Medulla oblongata (tissue), 1 donor: ENCODE measurements at regions not wholly inside any gene's neighbourhood (a gene's known extent, or its start where the extent isn't known, plus 50 kb on each side); places are given as distances from the start of the nearest gene placed in this dataset.
"Not testable (repeated sequence)": the region's sequence is repeated elsewhere in the genome, so short reads cannot be mapped to it uniquely, and the experiment has no call there.

ENCODE experiments used
- DNase-seq: peaks from one replicate; pipeline ENCODE4 v3.0.0-alpha.2; 2015; ENCODE audit errors: extremely low spot score

DNA sequence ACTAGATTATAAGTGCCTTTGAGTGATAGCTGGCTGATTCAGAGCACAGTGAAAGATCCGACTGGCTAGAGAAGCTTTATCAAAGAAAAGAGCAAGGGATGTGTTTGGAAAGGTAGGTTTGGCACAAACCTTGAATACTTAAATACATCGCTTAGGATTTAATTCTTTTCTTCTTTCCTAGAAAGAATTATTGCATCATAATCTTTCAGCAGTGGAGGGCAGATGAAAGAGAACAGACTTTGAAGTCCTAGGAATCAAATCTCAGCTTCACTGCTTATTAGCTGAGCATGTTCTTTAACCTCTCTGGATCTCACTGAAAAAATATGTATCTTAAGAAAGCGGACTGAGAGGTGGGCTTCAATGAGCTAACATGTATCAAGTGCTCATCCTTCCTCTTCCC, 122.8 kb downstream of the ZNF365 start:
- no peak for DNase-seq

DNA sequence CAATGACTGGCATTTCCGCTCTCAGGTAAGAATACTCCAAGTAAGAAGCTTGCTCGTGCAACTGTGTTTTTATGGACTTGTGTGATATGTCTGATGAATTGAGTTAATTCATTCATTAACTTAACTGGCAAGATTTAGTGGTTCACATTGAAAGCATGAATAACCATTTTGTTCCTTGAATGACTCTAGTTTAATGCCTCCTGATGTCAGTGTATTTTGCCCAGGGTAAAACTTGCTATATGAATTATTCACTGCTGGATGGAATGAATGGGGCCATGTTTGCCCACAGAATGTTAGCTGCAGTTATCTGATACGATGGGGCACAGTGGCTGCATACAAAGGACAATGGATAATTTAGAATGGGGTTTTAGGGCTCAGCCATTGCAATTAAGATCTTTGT, 124.1 kb downstream of the ZNF365 start:
- no peak for DNase-seq

DNA sequence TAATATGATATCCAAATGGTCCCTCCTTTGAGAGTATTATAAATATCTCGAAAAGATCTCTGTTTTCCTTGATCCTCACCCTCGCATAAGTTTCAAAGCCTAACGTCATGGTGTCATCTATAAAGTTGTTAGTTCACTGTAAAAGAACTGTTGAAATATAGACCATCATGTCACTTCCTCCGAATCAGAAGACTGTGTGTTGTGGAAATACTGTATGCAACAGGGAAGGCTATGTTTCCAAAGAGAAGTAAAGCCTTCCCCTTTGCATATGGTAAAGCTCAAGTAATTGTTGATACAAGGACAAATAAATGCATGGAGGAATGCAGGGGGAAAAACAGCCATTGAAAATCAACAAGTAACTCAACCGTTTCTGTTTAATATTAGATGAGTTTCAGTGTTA, 125.9 kb downstream of the ZNF365 start:
- not testable (repeated sequence) for DNase-seq

DNA sequence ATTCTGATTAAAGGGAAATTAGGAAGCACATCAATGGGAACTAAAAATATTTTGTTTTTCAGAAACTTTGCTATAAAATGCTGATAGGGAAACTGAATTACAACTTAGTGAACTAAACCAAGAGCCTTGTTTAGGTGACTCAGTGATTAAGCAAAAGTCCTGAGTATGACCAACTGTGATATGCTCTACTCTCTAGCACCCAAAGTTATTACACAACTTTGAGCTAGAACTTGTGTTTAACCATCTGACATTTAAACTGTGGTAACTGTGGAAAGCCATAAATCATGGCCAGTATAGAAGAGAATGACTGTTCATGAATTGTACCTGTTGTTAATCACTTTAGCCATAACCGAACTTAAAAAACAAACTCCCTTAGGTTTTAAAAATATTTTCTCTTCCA, 127.4 kb downstream of the ZNF365 start:
- no peak for DNase-seq

DNA sequence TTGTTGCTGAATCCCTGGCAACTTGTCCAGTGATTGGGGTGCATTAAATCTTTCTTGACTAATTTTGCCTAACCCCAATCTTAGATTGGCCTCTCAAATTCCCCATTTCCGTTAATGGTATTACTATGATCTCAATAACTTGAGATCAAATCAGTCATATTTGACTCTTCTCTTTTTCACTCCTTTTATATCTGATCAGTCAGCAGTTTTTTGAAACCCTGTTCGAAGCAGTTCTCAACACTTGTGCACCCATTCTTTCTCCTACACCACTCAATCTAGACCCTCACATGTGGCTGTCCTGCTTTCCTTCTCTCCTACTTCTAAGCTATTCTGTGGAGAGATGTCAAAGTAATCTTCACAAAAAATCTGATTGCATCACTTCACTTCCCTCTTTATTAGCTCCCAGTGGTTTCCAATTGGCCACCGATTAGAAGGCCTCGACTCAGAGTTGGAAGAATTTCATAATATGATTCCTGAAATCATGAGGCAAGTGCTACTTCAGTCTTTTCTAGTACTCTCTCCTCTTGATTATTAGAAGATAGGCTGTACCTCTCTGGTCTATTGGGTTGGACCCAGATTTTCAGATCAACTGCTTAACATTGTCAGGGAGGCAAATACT, 128.9 kb downstream of the ZNF365 start:
- DNase-seq, result peak; percentile 31

DNA sequence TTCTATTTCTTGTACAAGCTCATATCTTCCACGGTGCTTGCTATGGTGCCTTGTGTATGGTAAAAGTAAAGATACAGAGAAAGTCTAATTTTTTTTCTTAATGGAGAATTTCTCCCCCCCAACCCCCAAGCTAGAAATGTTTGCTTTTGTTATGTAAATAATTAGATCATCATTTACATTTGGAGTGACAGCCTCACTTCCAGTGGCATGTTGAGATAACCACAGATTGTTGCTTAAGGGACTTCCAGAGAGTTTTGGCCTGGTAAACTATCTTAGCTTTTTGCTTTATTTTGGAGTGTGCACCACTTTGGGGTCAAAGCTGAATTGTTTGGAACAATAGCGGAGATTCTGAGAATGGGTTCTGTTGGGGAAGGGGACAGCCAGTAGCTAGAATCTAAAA, 129.7 kb downstream of the ZNF365 start:
- DNase-seq, result no peak

DNA sequence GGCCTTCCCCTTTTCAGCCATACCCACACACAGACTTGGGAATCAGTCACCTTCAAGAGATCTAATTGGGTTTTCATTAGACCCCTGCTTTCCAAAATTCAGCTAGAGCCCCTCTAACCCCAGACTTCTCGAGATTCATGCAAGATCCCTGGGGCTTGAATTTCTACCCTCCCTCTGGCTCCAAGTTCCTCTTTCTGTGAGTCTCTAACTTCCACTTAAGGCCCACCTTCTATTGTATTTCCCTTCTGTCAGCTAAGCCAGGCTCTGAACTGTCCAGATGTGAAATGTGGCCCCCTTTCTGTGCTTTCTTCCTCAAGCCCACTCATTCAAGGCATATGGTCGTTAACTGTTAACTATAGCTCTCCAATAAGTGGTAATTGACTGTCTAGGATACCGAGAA, 132.2 kb downstream of the ZNF365 start:
- peak; percentile 17 for DNase-seq

DNA sequence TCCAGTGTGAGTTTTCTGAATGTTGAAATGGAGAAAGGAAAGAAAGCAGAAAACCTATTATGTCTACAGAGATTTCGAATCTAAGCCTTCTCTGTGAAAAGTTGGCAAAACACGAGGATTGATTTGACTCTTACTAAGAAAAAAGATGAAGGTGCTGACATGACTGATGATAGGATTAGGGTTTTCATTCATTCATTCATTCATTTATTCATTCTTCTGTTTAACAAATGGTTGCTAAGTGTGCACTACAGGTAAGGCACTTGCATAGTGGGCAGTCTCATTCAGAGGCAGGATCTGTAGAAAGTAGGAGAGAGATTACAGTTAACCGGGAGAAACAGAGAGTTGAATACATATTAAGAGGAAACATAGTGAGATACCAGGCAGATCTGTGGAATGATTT, 137.1 kb downstream of the ZNF365 start:
- DNase-seq, result no peak

DNA sequence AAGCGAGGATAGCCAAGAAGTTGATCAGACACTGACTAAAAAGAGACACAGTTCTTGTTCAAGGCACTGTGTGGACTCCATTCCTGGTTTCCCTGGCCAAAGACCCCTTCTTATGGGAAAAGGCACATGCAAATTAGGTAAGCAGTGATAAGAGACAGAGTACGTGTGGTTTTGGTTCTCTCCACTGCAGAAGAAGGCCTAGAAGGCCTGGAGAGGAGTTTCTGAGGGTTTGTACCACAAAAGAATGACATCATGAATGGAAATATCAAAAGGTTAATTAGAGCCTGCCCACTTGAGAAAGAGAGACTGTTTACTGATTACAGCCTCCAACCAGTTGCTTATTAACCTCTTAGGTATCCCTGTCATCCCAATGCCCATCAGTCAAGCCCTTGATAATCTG, 137.5 kb downstream of the ZNF365 start:
- DNase-seq, result no peak

DNA sequence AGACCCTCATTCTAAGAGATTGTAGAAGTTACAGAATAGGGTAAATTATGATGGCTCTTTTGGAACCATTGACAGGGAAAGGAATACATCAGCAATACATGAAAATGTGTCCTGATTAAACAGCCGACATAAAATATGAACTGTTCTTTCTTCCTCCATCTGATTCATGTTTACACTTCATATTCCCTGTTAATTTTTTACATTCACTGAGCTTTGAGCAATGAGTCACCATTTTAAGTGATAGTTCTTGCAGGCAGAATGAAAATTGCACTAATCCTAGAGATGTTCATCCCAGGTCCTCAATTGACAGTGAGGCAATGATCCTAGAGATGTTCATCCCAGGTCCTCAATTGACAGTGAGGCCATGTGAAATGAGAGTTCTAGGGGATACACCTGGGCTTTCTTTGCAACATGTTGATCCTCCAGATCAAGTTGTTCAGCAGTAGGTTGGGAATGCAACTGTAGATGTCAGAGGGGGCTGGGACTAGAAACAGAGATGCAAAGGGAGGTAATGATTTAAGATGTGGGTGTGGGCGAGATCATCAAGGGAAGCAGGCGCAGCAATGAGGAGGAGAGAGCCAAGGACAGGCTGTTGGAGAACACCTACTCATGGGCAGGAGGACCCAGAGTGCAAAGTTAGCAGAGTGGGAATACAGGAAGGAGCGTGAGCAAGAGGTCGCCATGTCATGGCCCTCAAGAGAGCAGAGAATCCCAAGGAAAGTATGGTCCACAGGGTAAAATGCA, 138.7 kb downstream of the ZNF365 start:
- no peak for DNase-seq

DNA sequence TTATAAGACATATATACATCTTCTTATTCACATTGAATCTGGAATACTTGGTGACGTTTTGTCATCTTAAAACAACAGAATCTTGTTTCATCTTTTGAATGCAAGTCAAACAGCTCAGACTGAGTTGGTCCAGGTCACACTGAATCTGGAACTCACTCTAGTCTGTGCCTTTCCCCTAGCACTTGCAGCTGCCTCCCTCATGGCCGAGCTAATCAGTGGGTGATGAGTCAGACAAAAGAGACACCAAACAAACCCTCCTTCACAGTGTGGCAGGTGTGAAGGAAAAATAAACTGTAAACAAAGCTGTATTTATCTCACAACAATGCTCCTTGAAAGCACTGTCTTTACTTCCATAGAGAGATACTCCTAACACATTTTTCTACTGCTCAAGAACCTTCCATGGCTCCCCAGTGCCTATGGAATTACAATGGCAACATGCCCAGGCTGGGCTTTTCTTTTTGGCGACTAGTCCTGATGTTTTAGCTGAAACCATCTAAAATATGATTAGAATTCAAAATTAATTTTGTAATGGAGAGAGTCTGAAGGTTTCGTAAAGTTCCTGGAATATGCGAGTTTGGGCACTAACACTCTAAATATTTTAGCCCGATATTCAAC, 140.0 kb downstream of the ZNF365 start:
- DNase-seq, result no peak

DNA sequence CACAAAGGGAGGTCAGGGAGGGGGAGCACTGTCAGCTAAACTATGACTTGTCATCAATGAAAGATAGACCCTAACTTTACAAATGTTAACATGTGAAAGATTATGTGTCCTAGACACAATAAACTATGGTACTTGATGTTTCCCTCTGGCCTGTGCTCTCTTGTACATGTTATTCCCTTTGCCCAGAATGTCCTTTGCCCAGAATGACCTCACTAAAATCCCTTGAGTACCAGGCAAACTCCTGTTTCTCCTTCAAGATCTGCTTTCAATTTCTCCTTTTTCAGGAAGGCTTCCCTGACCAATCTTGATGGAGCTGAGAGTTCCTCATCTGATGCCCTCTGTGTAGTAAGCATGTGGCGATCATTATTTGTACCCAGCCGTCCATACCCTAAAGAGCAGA, 143.1 kb downstream of the ZNF365 start:
- no peak for DNase-seq

DNA sequence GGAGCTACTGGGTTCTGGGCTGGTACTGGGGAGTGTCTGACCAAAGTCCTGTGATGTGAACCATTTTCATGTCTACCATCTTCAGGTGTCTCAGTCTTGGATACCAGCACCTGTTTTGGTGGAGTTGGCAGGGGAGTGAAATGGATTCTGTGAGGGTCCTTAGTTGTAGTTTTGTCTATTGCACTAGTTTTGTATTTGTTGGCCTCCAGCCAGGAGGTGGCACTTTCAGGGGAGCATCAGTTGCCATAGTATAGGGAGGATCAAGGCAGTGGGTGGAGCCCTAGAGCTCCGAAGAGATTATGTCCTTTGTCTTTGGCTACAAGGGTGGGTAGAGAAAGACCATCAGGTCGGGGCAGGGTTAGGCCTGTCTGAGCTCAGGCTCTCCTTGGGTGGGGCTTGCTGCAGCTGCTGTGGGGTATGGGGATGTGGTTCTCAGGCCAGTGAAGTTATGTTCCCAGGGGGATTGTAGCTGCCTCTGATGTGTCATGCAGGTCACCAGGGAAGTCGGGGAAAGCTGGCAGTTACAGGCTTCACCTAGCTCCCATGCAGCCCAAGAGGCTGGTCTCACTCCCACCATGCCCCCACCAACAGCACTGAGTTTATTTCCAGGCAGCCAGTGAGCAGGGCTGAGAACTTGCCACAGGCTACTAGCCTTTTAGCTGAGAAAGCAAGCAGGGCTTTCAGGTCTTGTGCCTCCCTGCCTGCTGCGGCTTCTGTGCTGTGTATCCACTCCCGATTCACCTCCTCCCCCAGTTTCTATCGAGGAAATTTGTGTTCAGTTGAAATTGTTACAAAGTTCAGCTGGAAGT, 153.1 kb downstream of the ZNF365 start:
- DNase-seq, result no peak

DNA sequence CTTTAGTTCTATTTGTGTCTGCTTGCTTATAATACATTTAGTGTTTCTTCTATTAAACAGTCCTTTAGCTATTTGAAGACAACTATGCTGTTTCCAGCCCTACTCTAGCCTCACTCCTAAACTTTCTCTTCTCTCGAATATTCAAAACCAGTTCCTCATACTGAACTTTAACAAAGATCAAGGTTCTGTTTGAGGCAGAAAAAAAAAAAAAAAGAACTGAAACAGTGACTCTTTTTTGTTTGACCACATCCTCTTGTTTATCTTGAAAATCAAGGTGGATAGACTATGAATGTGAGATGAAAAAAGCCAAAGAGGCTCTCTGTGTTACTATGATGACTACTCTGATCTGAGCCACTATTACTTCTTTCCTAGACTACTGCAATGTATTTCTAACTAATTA, 154.3 kb downstream of the ZNF365 start:
- DNase-seq, result no peak

DNA sequence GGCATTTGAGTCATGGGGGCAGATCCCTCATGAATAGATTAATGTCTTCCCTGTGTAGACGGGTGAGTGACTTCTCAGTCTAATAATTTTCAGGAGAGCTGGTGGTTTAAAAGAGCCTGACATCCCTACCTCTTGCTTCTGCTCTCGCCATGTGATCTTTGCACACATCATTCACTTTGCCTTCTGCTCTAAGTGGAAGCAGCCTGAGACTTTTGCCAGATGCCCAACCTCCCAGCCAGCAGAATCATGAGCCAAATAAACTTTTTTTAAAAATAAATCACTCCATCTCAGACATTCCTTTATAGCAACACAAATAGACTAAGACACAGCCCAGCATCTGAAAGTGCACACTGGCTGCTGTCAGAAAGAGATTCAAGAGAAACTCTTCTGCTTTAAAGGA, 155.2 kb downstream of the ZNF365 start:
- DNase-seq, result no peak

DNA sequence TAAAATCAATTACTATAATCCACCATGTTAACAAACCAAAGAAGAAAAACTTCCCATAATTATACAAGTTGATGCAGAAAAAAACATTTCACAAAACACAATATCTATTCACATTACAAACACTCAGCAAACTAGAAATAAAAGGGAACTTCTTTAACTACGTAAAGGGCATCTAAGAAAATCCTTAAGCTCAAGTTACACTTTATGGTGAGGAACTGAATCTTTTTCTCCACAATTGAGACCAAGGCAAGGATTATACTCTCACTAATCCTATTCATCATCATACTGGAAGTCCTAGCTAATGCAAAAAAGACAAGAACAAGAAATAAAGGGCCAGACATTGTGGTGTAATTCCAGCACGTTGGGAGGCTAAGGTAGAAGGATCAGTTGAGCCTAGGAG, 159.9 kb downstream of the ZNF365 start:
- DNase-seq, result no peak

DNA sequence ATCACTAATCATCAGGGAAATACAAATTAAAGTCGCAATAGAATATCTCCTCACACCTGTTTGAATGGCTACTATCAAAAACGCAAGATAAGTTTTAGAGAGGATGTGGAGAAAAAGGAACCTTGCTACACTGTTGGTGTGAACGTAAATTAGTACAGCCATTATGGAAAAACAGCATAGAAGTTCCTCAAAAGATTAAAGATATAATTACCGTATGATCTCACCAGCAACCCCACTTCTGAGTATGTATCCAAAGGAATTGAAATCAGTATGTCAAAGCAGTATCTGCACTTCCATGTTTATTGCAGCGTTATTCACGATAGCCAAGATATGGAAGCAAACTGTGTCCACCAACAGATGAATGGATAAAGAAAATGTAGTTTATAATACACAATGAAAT, 164.4 kb downstream of the ZNF365 start:
- DNase-seq, result no peak

DNA sequence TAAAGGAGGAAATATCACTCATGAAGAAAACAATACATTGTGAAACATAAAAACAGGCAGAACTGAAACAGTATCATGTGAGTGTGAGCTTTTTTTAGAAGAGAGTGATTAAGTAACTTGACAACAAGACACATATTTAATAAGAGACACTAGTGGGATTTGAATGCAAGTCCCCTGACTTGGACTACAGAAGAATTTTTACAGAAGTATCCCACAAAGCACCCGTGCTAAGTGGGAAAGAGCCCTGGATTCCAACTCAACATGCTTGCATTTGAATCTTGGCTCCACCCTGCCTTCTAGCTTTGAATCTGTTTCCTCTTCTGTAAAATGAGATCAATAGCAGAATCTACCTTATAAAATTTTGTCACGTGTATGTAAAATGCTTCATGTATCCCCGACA, 166.2 kb downstream of the ZNF365 start:
- DNase-seq, result peak; percentile 38

DNA sequence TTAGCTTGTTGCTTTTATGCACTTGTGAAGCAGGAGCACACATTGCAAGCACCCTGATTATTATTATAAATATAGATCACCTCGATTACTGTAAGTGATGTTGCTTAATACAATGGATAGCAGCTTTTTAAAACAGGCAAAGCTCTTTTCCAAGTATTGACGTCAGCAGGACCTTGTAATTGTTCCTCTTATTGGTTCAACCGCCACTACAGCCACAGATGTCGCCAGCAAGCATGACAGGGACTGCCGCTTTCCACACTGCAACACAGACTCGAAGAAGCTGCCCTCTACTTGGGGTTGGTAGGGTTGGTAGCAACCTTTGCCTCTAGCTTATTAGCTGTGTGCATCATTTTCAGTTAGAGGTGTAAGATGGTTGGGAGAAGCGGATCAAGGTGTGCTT, 167.6 kb downstream of the ZNF365 start:
- DNase-seq, result peak; percentile 35

DNA sequence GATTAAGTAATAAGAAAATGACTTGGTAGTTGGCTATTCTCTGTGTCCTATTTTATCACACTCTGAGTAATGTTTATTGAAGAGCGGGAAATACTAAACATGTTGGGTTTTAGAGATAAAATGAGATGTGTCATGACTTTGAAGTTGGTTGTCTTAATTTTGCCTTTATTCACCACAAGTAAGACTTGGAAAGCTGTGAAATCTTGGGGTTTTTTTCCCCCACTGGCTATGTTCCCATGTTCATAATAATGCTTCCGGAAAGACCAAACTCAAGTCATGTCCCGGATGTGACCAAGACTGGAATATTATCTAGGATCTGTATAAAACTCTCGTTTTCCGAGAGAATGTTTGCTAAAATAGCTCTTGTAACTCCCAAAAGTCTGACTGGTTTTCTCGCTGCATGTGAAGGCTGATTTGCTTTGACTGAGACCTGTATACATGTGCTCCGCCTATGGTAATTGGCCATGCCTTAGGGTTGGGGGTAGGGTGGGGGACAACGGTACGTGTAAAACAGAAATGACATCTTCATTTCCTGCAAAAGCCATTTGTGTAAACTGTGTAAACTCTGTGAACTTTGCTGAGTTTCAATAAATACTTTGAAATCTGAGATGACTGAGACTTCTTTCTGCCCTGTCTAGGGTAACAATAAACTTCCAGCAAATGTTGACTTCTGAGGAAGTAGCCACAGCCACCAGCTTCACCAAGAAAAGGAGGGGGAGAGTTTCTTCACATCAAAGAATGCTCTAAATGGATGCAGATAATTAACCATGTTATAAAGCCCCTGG, 169.6 kb downstream of the ZNF365 start:
- DNase-seq, result no peak

DNA sequence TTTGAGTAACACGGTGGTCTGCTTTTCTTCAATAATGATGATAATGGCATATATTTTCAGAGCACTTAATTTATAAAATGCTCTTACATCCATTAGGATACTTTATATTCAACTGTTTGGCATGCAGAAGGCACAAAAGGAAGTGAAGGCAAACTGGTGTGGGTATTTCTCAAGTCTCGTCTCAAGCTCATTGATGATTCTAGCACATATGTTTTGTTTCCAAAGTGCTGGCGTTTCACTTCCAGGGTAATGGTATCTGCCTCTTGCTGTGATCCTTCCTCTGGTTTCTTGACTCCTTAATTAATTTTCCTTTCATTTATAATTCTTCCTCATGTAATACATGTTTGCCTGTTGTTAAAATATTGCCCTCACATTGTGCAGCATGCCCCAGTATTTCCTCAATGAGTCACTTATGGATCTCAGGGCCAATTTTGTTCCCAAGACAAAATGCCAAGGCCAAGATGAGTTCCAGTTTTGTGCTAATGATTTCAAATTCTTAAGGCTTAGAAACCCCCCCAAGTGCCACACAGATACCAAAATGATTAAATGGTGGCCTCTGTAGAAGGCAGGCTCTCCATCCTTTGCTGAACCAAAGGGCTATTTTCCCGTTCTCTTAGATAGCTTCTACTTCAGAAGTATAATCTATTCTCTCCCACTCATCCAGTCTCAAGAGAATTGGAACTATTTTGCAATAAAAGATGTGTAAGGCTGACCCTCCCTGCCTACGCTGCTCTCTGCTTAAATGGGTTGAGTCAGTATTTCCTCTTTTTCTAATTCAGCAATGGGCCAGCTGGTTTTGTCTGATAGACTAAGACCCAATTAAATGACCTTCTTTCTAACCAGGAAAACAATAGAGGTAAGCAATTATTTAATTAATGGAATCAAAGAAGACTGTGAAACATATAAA, 171.2 kb downstream of the ZNF365 start:
- DNase-seq, result no peak
